RWPE1 (cell line): ENCODE measurements at regions not wholly inside any gene's neighbourhood (a gene's known extent, or its start where the extent isn't known, plus 50 kb on each side); places are given as distances from the start of the nearest gene placed in this dataset.

Experiments
- CTCF ChIA-PET: fragments of 350-600 bp; sonication (Branson Sonifier 250); formaldehyde crosslinking; extraction: SDS; loops from one replicate; lab custom pipeline; 2021; lab: Yijun Ruan, JAX
- POLR2A ChIA-PET: fragments of 400-600 bp; formaldehyde crosslinking; extraction: SDS; loops from one replicate; lab custom pipeline; 2020; ENCODE audit warnings: antibody characterized with exemption; ENCODE audit not compliant: low non-redundant PET; lab: Yijun Ruan, JAX
- DNase-seq: peaks from one replicate; pipeline ENCODE4 v3.0.0; 2012; ENCODE audit warnings: low spot score
- H3K27ac ChIP-seq: fragments of 450-650 bp; 2 replicates; pipeline ENCODE4 v1.5.1; 2017
- TF ChIP-seq, protein P1 (sequence below): fragments of 450-650 bp; conservative IDR thresholded peaks from 2 replicates; pipeline ENCODE4 v1.5.1; 2017; ENCODE audit warnings: low read depth, mild to moderate bottlenecking

- no peak overlapping the region for H3K27ac ChIP-seq
- TF ChIP-seq, protein P1, sequence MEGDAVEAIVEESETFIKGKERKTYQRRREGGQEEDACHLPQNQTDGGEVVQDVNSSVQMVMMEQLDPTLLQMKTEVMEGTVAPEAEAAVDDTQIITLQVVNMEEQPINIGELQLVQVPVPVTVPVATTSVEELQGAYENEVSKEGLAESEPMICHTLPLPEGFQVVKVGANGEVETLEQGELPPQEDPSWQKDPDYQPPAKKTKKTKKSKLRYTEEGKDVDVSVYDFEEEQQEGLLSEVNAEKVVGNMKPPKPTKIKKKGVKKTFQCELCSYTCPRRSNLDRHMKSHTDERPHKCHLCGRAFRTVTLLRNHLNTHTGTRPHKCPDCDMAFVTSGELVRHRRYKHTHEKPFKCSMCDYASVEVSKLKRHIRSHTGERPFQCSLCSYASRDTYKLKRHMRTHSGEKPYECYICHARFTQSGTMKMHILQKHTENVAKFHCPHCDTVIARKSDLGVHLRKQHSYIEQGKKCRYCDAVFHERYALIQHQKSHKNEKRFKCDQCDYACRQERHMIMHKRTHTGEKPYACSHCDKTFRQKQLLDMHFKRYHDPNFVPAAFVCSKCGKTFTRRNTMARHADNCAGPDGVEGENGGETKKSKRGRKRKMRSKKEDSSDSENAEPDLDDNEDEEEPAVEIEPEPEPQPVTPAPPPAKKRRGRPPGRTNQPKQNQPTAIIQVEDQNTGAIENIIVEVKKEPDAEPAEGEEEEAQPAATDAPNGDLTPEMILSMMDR, result no peak
- ChIA-PET POLR2A (no interaction called here), CTCF (no interaction called here)
- DNase-seq, result no peak
Observed at GRCh38 chr2:5590886-5591285, 101.3 kb upstream of the SOX11 start.

DNA sequence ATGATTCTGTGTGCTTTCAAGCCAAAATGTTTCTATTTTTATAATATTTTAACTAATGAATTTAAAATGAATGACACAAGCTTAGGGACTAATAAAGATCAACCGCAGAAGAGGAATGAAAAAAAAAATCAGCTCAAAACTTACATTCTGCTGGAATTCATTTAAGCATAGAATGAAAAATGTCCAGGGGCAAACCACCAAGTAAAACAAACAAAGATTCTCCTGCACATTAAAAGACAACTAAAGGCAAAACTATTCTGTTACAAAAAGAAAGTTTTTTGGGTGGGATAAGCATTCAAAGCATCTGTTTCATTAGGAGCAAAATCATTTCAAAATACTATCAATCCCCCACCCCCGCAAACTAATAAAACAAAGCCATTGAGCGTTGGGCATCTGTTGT lies 99.3 kb upstream of the SOX11 start:
- H3K27ac ChIP-seq, result no peak overlapping the region
- TF ChIP-seq, protein P1, result no peak
- ChIA-PET POLR2A (no interaction called here), CTCF (no interaction called here)
- no peak for DNase-seq

DNA sequence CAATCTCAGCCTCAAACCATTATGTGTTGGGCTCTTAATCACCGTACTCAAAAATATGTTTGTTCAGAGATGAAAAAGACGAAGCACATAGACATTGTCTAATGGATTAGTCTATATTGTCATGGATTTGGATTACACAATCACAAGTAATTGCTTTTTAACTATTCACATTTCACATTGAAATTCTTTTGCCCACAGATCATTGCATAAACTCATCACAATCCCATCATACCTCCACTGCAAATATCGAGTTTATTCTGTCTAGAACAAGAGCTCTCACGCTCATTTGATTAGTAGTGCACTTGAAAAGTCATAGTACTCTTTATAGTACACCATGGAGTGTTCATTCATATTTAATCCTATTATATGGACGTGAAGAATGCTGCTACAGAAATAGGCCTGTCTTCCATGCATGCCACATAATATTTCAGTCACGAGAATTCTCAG lies 97.9 kb upstream of the SOX11 start:
- no peak overlapping the region for H3K27ac ChIP-seq
- TF ChIP-seq, protein P1, result no peak
- POLR2A ChIA-PET, result no interaction called here
- no peak for DNase-seq
- CTCF ChIA-PET, result no interaction called here

DNA sequence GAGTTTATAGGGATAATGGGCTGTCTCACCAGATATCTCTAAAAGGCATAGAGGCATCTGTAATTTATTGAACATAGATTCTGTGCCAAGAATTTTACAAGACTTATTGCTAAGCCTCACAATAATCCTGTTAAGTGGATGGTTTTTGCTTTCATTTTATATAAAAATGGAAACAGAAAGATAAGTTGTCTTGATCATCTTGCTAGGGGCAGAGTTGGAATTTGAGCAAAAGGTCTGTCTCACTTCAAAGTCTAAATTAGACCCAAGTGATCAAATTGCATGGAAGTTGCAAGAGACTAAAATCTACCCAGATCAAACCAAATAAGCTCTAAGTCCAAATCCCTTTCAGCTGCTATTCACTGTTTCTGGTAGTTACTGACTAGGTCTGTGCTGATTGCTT lies 95.3 kb upstream of the SOX11 start:
- TF ChIP-seq, protein P1, result no peak
- H3K27ac ChIP-seq, result no peak overlapping the region
- no peak for DNase-seq
- ChIA-PET POLR2A (no interaction called here), CTCF (no interaction called here)

- no peak for DNase-seq
- TF ChIP-seq, protein P1, result no peak
- CTCF ChIA-PET, result no interaction called here
- H3K27ac ChIP-seq, result no peak overlapping the region
- POLR2A ChIA-PET, result no interaction called here
Observed at GRCh38 chr2:5598156-5598555, 94.0 kb upstream of the SOX11 start.

DNA sequence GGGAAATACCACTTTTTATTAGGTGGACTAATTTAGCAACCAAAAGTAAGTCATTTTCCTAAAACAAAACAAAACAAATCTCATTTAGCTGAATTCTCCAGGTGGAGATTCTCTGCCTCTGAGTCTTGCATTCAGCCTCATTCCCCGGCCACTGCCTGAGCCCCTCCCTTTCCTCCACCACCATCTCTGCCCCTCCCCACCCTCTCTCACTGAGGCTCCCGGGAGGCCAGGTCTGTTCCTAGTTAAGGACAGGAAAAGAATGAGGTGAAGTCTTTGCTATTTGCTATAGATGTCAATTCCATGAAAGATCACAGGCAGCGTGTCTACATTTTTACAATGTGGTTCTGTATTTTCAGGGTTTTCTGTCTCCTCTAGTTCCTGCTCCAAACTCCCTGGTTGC lies 83.0 kb upstream of the SOX11 start:
- no peak for DNase-seq
- POLR2A ChIA-PET, result no interaction called here
- CTCF ChIA-PET, result no interaction called here
- TF ChIP-seq, protein P1, result no peak
- no peak overlapping the region for H3K27ac ChIP-seq

- DNase-seq, result no peak
- CTCF ChIA-PET, result no interaction called here
Observed at GRCh38 chr2:5612666-5613065, 79.5 kb upstream of the SOX11 start.

More at GRCh38 chr2:5612666-5613065, 79.5 kb upstream of the SOX11 start:
- H3K27ac ChIP-seq, result no peak overlapping the region
- TF ChIP-seq, protein P1, result no peak
- POLR2A ChIA-PET, result no interaction called here
